HG03354 (cell line): ENCODE measurements at regions not wholly inside any gene's neighbourhood (a gene's known extent, or its start where the extent isn't known, plus 50 kb on each side); places are given as distances from the start of the nearest gene placed in this dataset.

Experiments
- ATAC-seq: cut with Tn5 transposase; IDR thresholded peaks from one replicate; pipeline ENCODE4 v1.9.1; 2021; ENCODE audit warnings: mild to moderate bottlenecking; ENCODE audit not compliant: unreplicated experiment, poor library complexity, severe bottlenecking

GRCh38 chr4:179530958-179531357 is 2088.7 kb upstream of the AGA start:
- no peak for ATAC-seq

DNA sequence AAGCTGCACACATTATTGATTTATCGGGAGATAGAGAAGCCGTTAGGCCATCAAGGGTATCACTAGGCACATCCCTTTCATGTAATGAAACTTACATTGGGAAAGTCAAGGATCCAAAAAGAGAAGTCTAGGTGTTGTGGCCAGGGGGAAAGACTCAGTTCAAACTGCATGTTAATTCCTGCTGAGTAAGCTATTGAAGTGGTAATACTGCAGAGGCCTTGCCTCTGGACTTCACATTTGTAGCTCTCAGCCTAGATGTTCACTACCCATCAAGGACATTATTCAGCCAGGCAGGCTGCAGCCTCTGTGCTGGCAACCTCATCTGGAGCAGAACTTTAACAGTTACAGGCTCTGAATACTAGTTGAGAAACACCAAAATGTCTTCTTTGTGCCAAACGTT is 2094.5 kb upstream of the AGA start:
- no peak for ATAC-seq

DNA sequence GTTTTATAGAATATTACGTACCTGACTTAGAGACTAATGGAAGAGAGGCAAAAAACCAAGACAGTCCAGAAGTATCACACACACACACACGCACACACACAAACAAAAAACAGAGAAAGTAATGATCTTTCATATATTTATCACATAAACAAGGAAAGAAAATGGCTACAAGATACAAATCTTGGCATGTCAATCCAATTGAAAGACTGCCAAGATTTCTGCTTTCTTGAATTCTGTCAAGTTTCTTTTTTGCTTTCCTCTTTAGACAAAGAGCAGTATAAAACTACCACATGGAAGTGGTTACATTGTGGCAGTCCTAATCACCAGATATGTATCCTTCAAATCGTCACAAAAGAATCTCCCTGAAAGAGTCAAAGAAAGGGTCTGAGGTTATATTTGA is 2097.4 kb upstream of the AGA start:
- ATAC-seq = no peak

GRCh38 chr4:179543771-179544170 is 2101.5 kb upstream of the AGA start:
- no peak for ATAC-seq

DNA sequence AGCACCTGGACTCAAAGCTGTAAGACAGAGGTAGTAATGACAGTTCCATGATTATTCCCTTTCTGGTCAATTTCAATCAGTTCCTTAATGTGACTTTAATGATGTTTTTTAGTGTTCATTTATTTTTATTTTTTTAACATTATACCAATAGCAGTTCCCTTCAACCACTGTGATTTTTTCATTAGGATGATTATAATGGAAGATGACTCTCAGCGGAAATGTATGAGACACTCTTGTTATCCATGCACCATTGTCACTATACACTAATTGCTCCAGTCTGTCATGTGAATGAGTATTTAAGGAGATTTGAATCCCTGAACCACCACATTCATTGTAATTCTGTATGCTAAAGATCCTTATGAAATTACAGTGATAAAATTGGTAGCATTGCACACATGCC is 2102.3 kb upstream of the AGA start:
- ATAC-seq = no peak

DNA sequence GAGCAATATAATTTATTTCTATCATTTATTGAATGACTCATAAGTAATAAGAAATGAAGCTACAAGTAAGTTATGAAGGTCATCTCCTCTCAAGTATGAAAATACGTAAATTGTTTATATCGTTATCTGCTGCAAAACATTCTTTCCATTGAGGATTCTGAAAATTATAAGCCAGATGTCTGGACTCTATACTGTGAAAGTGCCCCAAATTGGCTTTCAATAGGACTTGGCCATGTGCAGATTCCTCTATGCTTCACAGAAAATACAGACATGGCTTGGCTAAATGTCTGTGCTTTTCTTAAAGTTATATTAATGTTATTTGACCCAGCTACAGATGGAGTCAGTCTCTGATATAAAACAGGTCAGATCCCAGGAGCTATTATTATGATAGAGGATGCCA is 2109.9 kb upstream of the AGA start:
- ATAC-seq = no peak

GRCh38 chr4:179563741-179564140 is 2121.5 kb upstream of the AGA start:
- ATAC-seq = no peak

- ATAC-seq = no peak
Measured at GRCh38 chr4:179569549-179569948, 2127.3 kb upstream of the AGA start.

DNA sequence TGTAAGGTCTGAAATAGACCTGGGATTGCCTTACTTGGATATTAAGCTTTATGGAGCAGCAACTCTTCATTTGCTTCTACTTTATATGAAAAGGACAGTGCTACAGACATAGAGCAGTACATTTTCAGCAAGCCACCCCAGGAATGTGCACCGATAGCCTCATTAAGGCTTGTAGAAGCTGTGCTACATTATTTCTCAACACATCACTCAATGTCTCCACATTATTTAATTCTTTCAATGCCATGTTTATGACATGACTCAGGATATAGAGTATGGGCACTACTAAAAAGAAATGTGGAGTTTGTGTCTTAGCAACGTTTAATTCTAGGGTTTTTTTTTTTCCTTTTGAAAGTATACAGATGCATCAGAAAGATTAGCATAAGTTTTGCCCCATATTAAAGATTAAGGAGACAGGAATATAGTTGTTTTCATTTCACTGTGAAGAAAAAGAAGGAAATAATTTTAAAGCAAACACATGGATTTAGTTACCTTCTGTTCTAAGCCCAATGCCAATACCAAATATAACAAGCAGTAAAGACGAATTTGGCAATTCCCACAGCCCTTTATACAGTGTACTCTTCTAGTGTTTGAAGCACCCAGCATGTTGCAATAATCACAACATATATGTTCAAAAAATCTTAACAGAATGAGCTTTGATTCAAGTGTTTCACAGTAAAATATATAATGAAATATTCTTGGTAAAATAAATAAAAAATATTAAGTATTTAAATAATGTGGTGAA is 2140.1 kb upstream of the AGA start:
- ATAC-seq = no peak

- no peak for ATAC-seq
Measured at GRCh38 chr4:179583221-179583620, 2141.0 kb upstream of the AGA start.

DNA sequence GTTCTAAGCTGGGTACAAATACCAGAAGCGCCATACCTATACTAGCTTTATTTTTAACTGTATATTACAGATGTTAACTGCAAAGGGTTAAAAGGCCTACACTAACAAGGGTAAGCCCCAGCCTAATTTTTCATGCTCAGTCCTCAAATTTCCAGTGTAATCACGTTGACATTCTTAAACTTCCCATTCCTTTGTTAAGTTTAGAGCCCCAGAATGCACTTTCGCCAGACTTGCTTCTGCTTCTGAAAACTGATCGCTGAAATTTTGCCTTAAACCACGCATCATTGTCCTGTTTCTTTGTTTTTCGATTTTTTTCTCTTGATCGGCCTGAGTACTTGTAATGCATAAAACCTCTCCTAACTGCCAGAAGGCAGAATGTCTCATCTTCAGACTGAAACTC is 2141.9 kb upstream of the AGA start:
- ATAC-seq = no peak

DNA sequence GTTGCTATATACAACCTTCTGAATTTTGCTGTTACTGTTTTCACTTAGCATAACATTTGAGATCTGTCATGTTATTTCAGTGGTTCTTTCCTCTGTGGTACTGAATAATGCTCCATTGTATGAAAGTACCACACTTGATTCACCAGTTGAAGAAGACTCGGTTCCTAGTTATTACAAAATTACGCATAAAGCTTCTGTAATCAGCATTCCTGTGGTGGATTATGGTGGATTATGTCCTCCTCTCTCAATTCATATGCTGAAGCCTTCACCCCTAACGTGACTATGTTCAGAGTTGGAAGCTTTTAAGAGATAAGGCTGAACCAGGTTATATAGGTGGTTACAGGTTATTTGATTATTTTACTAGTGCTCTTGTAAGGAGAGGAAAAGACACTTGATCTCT is 2143.5 kb upstream of the AGA start:
- ATAC-seq = no peak

GRCh38 chr4:179586460-179586859 is 2144.2 kb upstream of the AGA start:
- no peak for ATAC-seq

DNA sequence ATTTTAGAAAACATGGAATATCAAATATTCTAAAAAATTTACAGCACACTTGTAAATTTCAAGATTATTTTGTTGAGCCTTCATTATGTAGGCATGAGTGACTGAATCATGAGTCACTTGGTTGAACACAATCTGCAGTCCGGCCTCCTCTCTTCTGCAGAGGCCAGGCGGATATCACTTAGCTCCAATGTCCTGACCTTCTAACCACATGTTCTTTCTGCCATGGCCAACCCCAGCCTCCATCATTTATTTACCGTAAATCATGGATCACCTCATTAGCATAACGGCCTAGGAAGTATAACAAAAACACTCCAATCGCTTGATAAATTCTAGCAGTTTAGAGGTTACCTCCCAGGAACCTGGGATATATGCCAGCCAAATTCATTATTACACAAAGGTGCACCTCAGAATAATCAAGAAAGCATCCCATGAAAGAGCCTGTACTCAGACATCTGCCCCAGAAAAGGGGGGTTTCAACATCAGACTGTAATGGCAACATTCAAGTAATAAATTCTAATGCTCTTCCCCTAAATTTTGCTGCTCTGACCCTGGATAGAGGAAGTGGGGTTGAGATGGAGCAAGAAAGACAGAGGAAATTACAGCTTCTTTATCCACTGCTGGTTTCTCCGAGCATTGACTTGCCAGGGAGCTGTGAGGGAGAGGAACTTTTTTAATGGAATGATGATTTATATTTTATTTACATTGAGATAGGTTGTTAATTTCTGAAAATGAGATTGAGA is 2153.6 kb upstream of the AGA start:
- no peak for ATAC-seq

DNA sequence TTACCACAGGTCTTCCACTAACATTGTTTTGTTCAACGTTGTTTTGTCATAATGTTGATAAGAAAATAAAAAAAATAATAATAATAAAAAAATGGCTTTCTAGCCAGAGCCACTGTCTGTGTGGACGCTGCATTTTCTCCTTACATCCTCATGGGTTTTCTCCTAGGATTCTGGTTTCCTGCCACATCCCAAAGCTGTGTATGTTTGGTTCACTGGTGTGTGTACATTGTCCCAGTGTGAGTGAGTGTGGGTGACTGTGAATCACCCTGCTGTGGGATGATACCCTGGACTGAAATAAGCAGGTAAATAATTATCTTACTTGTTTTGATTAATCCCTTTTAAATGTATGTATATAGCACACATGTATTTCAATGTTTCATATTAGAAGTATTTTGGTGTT is 2154.4 kb upstream of the AGA start:
- no peak for ATAC-seq

DNA sequence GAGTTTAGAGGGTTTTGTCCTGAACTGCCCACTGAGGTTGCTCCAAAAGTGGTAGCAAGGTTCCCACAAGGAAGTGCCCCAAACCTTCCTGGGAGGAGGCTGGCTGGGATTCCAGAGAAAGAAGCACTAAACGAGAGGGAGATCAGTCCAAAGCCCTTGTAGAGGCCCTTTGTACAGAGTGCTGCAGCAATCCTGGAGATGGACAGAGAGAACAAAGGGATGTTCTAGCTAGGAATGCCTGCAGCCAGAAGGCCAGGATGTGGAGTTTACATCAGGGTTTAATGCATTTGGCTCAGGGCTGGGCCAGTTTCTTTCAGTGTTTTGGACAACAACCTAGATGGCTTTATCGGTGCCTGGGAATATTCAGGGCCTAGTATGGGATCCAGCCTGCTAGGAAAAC is 2155.1 kb upstream of the AGA start:
- ATAC-seq = no peak

GRCh38 chr4:179601671-179602070 is 2159.4 kb upstream of the AGA start:
- no peak for ATAC-seq

DNA sequence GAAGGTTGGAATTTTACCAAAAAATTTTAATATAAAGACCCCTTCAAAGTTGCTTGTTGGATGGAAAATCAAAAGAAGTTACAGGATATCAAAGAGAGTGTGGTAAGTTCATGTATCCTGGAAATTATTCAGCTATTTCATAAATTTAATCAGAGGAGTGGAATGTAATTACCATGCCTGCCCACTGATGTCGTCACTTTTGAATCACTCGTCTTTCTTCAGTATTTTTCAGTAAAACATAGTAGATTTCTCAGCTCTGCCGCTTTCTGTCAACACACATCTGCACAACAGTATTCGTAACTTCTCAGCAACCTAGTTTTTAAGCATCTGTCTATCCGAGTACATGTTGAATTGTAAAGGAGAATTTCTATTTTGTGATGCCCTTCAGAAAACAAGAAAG is 2163.0 kb upstream of the AGA start:
- ATAC-seq = no peak

- no peak for ATAC-seq
Measured at GRCh38 chr4:179607003-179607402, 2164.8 kb upstream of the AGA start.

DNA sequence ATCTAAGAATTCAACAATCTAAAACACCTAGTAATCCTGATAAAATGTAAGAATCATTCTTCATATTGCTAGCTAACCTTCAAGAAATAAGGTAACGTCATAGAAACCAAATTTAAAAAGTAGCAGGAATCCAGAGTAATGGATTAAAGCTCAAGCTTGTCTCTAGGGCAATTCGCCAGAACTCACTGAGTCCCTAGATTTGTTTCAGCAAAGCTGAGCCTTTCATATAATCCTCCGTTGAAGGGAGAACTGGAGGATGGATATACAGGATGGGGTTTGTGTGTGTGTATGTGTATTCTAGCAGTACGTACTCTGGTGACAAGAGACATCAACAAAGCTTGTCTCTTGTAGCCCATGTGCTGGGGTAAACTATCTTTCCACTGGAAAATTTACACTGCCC is 2173.5 kb upstream of the AGA start:
- ATAC-seq = no peak

DNA sequence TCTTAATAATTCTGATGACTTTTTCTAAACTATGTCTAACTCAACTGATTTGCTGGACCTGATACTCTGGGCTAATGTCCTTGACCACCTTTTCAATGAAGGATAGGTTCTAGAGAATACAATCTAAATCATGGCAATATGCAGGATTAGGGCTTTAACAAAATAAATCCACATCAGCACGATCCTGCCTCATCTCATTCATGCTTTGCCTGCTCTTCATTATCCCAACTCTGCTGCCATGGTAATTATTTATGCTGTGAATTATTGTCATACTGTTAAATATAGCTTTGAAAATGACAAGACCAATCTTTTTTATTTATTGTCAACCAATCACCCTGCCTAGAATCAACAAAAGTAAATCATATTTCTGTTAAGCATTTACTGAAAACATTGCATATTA is 2176.7 kb upstream of the AGA start:
- ATAC-seq = no peak

DNA sequence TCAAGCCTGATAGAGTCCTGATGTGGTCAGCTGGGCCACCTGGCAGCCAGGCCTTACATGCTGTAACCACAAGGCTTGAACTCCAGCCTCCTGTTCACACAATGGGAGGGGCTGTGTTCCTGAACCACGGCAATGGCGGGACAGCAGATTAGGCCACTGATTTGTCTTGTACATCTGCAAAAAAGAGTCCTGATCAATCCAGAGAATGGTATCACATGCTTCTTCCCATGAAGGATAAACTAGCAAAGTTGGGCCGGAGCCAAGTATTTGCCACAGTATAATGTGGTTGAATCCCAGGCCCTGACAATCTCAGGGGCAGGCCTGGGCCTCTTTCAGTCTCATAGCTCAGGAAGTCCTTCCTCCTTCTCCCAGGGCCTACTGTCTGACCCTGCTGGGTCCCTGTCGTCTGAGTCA is 2182.5 kb upstream of the AGA start:
- ATAC-seq = no peak
